WTC11 (cell line): ENCODE measurements at regions not wholly inside any gene's neighbourhood (a gene's known extent, or its start where the extent isn't known, plus 50 kb on each side); places are given as distances from the start of the nearest gene placed in this dataset.

ENCODE experiments used
- ATAC-seq: fragments of 200-7000 bp; cut with Tn5 transposase; 2 replicates; pipeline ENCODE4 v1.10.0; 2021; ENCODE audit warnings: mild to moderate bottlenecking, moderate library complexity
- CTCF ChIA-PET: fragments of 300-600 bp; sonication (Branson Sonifier 250); formaldehyde crosslinking; loops from one replicate; lab custom pipeline; 2021; ENCODE audit warnings: antibody characterized with exemption; lab: Charles Lee
- POLR2A ChIA-PET: fragments of 350-600 bp; sonication (Branson Sonifier 250); formaldehyde crosslinking; loops from one replicate; lab custom pipeline; 2021; ENCODE audit warnings: antibody characterized with exemption; lab: Charles Lee
- DNase-seq: peaks from one replicate; pipeline ENCODE4 v3.0.0; 2021; ENCODE audit warnings: low spot score
- H3K27ac Mint-ChIP-seq: 2 replicates; pipeline ENCODE4 v1.8.0; 2021; ENCODE audit warnings: mixed read lengths
- H3K27me3 Mint-ChIP-seq: 2 replicates; pipeline ENCODE4 v1.8.0; 2021; ENCODE audit warnings: low read depth, mild to moderate bottlenecking, moderate library complexity, mixed read lengths
- H3K36me3 Mint-ChIP-seq: 2 replicates; pipeline ENCODE4 v1.8.0; 2021; ENCODE audit warnings: mixed read lengths
- H3K4me1 Mint-ChIP-seq: 2 replicates; pipeline ENCODE4 v1.8.0; 2022; ENCODE audit warnings: mixed read lengths
- H3K4me3 Mint-ChIP-seq: 2 replicates; pipeline ENCODE4 v1.8.0; 2021; ENCODE audit warnings: mild to moderate bottlenecking, moderate library complexity, mixed read lengths
- H3K9me3 Mint-ChIP-seq: 2 replicates; pipeline ENCODE4 v1.8.0; 2021; ENCODE audit warnings: mixed read lengths
- ARID4B ChIP-seq: sonication (generic); formaldehyde crosslinking; IDR thresholded peaks from 2 replicates; pipeline ENCODE4 v1.8.0; 2023; ENCODE audit warnings: missing genetic modification reagents, mild to moderate bottlenecking, borderline replicate concordance
- CBFB ChIP-seq: sonication (generic); formaldehyde crosslinking; IDR thresholded peaks from 2 replicates; pipeline ENCODE4 v1.8.1; 2022; ENCODE audit warnings: mild to moderate bottlenecking, low read depth, missing genetic modification reagents
- CREM ChIP-seq: sonication (generic); formaldehyde crosslinking; IDR thresholded peaks from 2 replicates; pipeline ENCODE4 v1.8.1; 2022; ENCODE audit warnings: mild to moderate bottlenecking, missing genetic modification reagents, moderate library complexity
- ELF4 ChIP-seq: sonication (generic); formaldehyde crosslinking; IDR thresholded peaks from 2 replicates; pipeline ENCODE4 v1.8.1; 2022; ENCODE audit warnings: low read depth, mild to moderate bottlenecking, moderate library complexity, missing genetic modification reagents
- ERG ChIP-seq: fragments of 250-450 bp; sonication (Bioruptor Pico); IDR thresholded peaks from 2 replicates; pipeline ENCODE4 v1.8.0; 2021; ENCODE audit warnings: mild to moderate bottlenecking
- ESRRA ChIP-seq: sonication (generic); formaldehyde crosslinking; IDR thresholded peaks from 2 replicates; pipeline ENCODE4 v1.8.1; 2022; ENCODE audit warnings: mild to moderate bottlenecking, missing genetic modification reagents, borderline replicate concordance
- GABPB1 ChIP-seq: sonication (generic); formaldehyde crosslinking; IDR thresholded peaks from 2 replicates; pipeline ENCODE4 v1.8.1; 2023; ENCODE audit warnings: mild to moderate bottlenecking, missing genetic modification reagents
- JAZF1 ChIP-seq: fragments of 250-450 bp; sonication (Bioruptor Pico); IDR thresholded peaks from 2 replicates; pipeline ENCODE4 v1.9.0; 2021; ENCODE audit warnings: moderate library complexity, mild to moderate bottlenecking, inconsistent platforms
- MAX ChIP-seq: sonication (generic); formaldehyde crosslinking; IDR thresholded peaks from 2 replicates; pipeline ENCODE4 v1.8.0; 2022; ENCODE audit warnings: mild to moderate bottlenecking, missing genetic modification reagents
- NFYB ChIP-seq: sonication (generic); formaldehyde crosslinking; conservative IDR thresholded peaks from 2 replicates; pipeline ENCODE4 v1.8.0; 2022; ENCODE audit warnings: low read depth, missing genetic modification reagents
- NR2C2 ChIP-seq: sonication (generic); formaldehyde crosslinking; IDR thresholded peaks from 2 replicates; pipeline ENCODE4 v1.8.0; 2022; ENCODE audit warnings: mild to moderate bottlenecking, missing genetic modification reagents
- TEAD1 ChIP-seq: sonication (generic); formaldehyde crosslinking; IDR thresholded peaks from 2 replicates; pipeline ENCODE4 v1.8.0; 2022; ENCODE audit warnings: mild to moderate bottlenecking, missing genetic modification reagents
- ZNF121 ChIP-seq: sonication (generic); formaldehyde crosslinking; IDR thresholded peaks from 2 replicates; pipeline ENCODE4 v1.8.0; 2023; ENCODE audit warnings: missing genetic modification reagents
- ZNF138 ChIP-seq: sonication (generic); formaldehyde crosslinking; conservative IDR thresholded peaks from 2 replicates; pipeline ENCODE4 v1.8.1; 2022; ENCODE audit warnings: mild to moderate bottlenecking, moderate library complexity, missing genetic modification reagents
- ZNF396 ChIP-seq: fragments of 250-450 bp; sonication (Bioruptor Pico); IDR thresholded peaks from 2 replicates; pipeline ENCODE4 v1.8.0; 2021; ENCODE audit warnings: mild to moderate bottlenecking, moderate library complexity, borderline replicate concordance
- ZSCAN18 ChIP-seq: fragments of 250-450 bp; sonication (Bioruptor Pico); IDR thresholded peaks from 2 replicates; pipeline ENCODE4 v2.1.2; 2022; ENCODE audit warnings: mild to moderate bottlenecking, moderate library complexity
- TF ChIP-seq, protein P1 (sequence below): sonication (generic); formaldehyde crosslinking; IDR thresholded peaks from 2 replicates; pipeline ENCODE4 v1.8.1; 2022; ENCODE audit warnings: mild to moderate bottlenecking, missing genetic modification reagents, moderate library complexity, borderline replicate concordance
- TF ChIP-seq, protein P2 (sequence below): sonication (generic); formaldehyde crosslinking; IDR thresholded peaks from 2 replicates; pipeline ENCODE4 v1.8.0; 2022; ENCODE audit warnings: missing genetic modification reagents
- TF ChIP-seq, protein P3 (sequence below): sonication (generic); formaldehyde crosslinking; conservative IDR thresholded peaks from 2 replicates; pipeline ENCODE4 v1.8.1; 2023; ENCODE audit warnings: mild to moderate bottlenecking, low read depth, missing genetic modification reagents, moderate library complexity

- peaks cover 34% of the 10 kb centered on the region for H3K9me3 Mint-ChIP-seq
- no peak overlapping the region for H3K4me3 Mint-ChIP-seq
- H3K36me3 Mint-ChIP-seq: peaks cover 27% of the 10 kb centered on the region
- ChIA-PET POLR2A (no interaction called here), CTCF (interaction anchor here (1.2 kb wide), 1 partner anchor 18 kb away, joined by 4 read pairs; no protein-coding TSS in a partner anchor)
- H3K27me3 Mint-ChIP-seq: peaks cover 3% of the 10 kb centered on the region; the same call in 1 of the 2 replicates
- H3K27ac Mint-ChIP-seq: no peak overlapping the region
- ATAC-seq (no peak), DNase-seq (no peak)
- no peak for TF ChIP-seq NFYB (CRISPR knock-in tag)
- H3K4me1 Mint-ChIP-seq: no peaks in the 10 kb centered on the region
These were observed 298.6 kb downstream of the AGTPBP1 start for GRCh38 chr9:85443190-85443598.

DNA sequence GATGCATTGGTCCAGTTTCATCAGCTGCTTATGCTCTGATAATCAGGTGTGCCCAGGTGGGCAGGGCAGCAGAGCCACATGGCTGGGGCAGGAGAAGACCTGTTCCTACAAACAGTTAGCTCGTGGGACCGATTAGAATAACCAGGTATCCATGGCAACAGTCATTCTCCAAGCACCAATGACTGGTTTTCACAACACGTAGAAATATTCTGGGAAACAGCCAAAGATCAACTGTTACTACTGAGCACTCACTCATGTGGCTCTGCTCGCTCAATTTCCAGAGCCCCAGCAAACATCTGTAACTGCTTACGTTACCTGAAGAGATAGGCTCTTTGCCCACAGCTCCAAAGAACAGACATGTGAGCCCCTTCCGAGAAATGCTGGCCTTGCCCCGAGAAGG is 302.0 kb downstream of the AGTPBP1 start:
- no peak overlapping the region for H3K27ac Mint-ChIP-seq
- POLR2A ChIA-PET: no interaction called here

More for the DNA sequence above, 302.0 kb downstream of the AGTPBP1 start:
- Mint-ChIP-seq H3K4me3 (no peak overlapping the region), H3K4me1 (peaks cover 2% of the 10 kb centered on the region), H3K9me3 (peaks cover 7% of the 10 kb centered on the region), H3K27me3 (peaks cover 3% of the 10 kb centered on the region; the same call in 1 of the 2 replicates), H3K36me3 (no peaks in the 10 kb centered on the region; the same call in 1 of the 2 replicates)
- ATAC-seq (no peak), DNase-seq (no peak)
- CTCF ChIA-PET: interaction anchor here (0.9 kb wide), 1 partner anchor 107 kb away, joined by 3 read pairs; no protein-coding TSS in a partner anchor
- TF ChIP-seq CBFB (CRISPR knock-in tag) (no peak), ZNF121 (CRISPR knock-in tag) (no peak), ARID4B (CRISPR knock-in tag) (no peak), GABPB1 (CRISPR knock-in tag) (no peak), ERG (CRISPR knock-in tag) (no peak), MAX (CRISPR knock-in tag) (no peak), ZNF138 (CRISPR knock-in tag) (no peak), TEAD1 (CRISPR knock-in tag) (no peak), NR2C2 (no peak), CREM (no peak), ZSCAN18 (CRISPR knock-in tag) (no peak), ESRRA (CRISPR knock-in tag) (no peak), ELF4 (no peak), ZNF396 (CRISPR knock-in tag) (no peak), JAZF1 (CRISPR knock-in tag) (no peak)
- TF ChIP-seq, protein P1, sequence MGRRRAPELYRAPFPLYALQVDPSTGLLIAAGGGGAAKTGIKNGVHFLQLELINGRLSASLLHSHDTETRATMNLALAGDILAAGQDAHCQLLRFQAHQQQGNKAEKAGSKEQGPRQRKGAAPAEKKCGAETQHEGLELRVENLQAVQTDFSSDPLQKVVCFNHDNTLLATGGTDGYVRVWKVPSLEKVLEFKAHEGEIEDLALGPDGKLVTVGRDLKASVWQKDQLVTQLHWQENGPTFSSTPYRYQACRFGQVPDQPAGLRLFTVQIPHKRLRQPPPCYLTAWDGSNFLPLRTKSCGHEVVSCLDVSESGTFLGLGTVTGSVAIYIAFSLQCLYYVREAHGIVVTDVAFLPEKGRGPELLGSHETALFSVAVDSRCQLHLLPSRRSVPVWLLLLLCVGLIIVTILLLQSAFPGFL: no peak
- TF ChIP-seq, protein P2, sequence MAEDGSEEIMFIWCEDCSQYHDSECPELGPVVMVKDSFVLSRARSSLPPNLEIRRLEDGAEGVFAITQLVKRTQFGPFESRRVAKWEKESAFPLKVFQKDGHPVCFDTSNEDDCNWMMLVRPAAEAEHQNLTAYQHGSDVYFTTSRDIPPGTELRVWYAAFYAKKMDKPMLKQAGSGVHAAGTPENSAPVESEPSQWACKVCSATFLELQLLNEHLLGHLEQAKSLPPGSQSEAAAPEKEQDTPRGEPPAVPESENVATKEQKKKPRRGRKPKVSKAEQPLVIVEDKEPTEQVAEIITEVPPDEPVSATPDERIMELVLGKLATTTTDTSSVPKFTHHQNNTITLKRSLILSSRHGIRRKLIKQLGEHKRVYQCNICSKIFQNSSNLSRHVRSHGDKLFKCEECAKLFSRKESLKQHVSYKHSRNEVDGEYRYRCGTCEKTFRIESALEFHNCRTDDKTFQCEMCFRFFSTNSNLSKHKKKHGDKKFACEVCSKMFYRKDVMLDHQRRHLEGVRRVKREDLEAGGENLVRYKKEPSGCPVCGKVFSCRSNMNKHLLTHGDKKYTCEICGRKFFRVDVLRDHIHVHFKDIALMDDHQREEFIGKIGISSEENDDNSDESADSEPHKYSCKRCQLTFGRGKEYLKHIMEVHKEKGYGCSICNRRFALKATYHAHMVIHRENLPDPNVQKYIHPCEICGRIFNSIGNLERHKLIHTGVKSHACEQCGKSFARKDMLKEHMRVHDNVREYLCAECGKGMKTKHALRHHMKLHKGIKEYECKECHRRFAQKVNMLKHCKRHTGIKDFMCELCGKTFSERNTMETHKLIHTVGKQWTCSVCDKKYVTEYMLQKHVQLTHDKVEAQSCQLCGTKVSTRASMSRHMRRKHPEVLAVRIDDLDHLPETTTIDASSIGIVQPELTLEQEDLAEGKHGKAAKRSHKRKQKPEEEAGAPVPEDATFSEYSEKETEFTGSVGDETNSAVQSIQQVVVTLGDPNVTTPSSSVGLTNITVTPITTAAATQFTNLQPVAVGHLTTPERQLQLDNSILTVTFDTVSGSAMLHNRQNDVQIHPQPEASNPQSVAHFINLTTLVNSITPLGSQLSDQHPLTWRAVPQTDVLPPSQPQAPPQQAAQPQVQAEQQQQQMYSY (CRISPR knock-in tag): no peak
- TF ChIP-seq, protein P3, sequence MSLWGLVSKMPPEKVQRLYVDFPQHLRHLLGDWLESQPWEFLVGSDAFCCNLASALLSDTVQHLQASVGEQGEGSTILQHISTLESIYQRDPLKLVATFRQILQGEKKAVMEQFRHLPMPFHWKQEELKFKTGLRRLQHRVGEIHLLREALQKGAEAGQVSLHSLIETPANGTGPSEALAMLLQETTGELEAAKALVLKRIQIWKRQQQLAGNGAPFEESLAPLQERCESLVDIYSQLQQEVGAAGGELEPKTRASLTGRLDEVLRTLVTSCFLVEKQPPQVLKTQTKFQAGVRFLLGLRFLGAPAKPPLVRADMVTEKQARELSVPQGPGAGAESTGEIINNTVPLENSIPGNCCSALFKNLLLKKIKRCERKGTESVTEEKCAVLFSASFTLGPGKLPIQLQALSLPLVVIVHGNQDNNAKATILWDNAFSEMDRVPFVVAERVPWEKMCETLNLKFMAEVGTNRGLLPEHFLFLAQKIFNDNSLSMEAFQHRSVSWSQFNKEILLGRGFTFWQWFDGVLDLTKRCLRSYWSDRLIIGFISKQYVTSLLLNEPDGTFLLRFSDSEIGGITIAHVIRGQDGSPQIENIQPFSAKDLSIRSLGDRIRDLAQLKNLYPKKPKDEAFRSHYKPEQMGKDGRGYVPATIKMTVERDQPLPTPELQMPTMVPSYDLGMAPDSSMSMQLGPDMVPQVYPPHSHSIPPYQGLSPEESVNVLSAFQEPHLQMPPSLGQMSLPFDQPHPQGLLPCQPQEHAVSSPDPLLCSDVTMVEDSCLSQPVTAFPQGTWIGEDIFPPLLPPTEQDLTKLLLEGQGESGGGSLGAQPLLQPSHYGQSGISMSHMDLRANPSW (CRISPR knock-in tag): no peak
